Lung (tissue), 11 donors: ENCODE measurements at regions not wholly inside any gene's neighbourhood (a gene's known extent, or its start where the extent isn't known, plus 50 kb on each side); places are given as distances from the start of the nearest gene placed in this dataset.
"Not testable (repeated sequence)": the region's sequence is repeated elsewhere in the genome, so short reads cannot be mapped to it uniquely, and the experiment has no call there.

Experiments
- ATAC-seq: fragments of 200-7000 bp; cut with Tn5 transposase; one replicate; pipeline ENCODE4 v1.9.1; 2020; ENCODE audit warnings: moderate number of reproducible peaks; ENCODE audit not compliant: insufficient read depth, low FRiP score
- DNase-seq, 3 donors: peaks; one replicate each; pipeline ENCODE4 v3.0.0-alpha.2; 2013 to 2017
- H3K27ac ChIP-seq, 2 donors: one replicate each; pipeline ENCODE4 v1.5.1; 2013; ENCODE audit warnings: mild to moderate bottlenecking in 2 of 2, moderate library complexity in 2 of 2, control low read depth in 1 of 2, inconsistent platforms in 1 of 2, low read depth in 1 of 2, low read length in 1 of 2
- H3K27me3 ChIP-seq, 3 donors: one replicate each; pipeline ENCODE4 v1.5.1; 2013; ENCODE audit warnings: low read length in 2 of 3; ENCODE audit not compliant: control insufficient read depth in 3 of 3, insufficient read depth in 3 of 3
- H3K36me3 ChIP-seq, 4 donors: one replicate each; pipeline ENCODE4 v1.5.1; 2013; ENCODE audit warnings: low read length in 4 of 4, mild to moderate bottlenecking in 1 of 4, moderate library complexity in 1 of 4; ENCODE audit not compliant: control insufficient read depth in 4 of 4, insufficient read depth in 4 of 4
- H3K4me1 ChIP-seq, 5 donors: one replicate each; pipeline ENCODE4 v1.5.1; 2013; ENCODE audit warnings: low read length in 5 of 5, mild to moderate bottlenecking in 2 of 5, moderate library complexity in 1 of 5; ENCODE audit not compliant: control insufficient read depth in 5 of 5, insufficient read depth in 5 of 5
- H3K4me3 ChIP-seq: one replicate; pipeline ENCODE4 v1.5.1; 2013; ENCODE audit warnings: mild to moderate bottlenecking, control low read depth, moderate library complexity
- H3K9ac ChIP-seq, 2 donors: one replicate each; pipeline ENCODE4 v1.5.1; 2013; ENCODE audit warnings: low read length in 2 of 2, control low read depth in 1 of 2; ENCODE audit not compliant: insufficient read depth in 1 of 2
- H3K9me3 ChIP-seq, 4 donors: one replicate each; pipeline ENCODE4 v1.5.1; 2013; ENCODE audit warnings: low read length in 3 of 4, mild to moderate bottlenecking in 1 of 4, moderate library complexity in 1 of 4; ENCODE audit not compliant: control insufficient read depth in 4 of 4, insufficient read depth in 3 of 4
- WGBS, 2 donors: extraction: QIAGEN DNeasy Blood & Tissue Kit; methylation state at CpG; one replicate each; pipeline ENCODE4 v1.1.7; 2013; 5-methylcytosine and 5-hydroxymethylcytosine counted together
- TF ChIP-seq, protein P1 (sequence below): IDR thresholded peaks from 2 replicates; pipeline ENCODE4 v1.5.1; 2012; ENCODE audit warnings: mild to moderate bottlenecking; ENCODE audit errors: control extremely low read depth, extremely low read depth
- donor health status: control.
- donor health status: control.
- donor health status: Bipolar disorder and iron deficiency.
- donor health status: healthy.
- donor health status: DM: yes; HTN: yes; CAD: no.

DNA sequence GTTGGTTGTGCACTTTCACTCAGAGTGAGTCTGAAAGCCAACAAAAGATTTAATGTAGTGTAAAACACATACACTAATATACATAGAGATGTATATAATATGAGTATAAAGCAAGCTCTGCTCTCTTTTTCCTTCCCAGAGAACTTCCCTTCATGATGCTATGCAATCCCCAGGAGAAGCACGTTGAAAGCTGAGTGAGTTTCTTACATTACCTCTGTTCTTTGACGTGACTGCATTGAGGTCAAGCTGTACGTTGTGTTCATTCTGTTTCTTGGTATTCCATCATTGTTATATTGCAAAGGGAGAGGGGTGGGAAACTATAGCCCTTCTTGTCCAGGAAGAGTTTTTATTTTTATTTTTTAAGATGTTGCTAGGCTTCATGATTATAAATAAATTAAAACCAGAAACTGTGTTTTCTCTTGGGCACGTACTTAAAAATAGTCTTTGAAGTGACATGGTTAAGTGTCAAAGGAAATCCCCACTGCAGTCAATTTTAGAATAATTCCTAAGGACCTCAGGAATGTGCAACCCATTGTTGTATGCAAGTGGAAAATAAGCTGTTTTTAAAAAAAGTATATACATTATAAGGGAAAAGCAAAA is 651.0 kb downstream of the CD109 start:
- Histone ChIP-seq H3K36me3 (no peaks in the 10 kb centered on the region), H3K27me3 (no peaks in the 10 kb centered on the region), H3K9me3 (no peaks in the 10 kb centered on the region), H3K4me1 (no peaks in the 10 kb centered on the region), H3K4me3 (no peak overlapping the region), H3K9ac (no peak overlapping the region), H3K27ac (no peak overlapping the region)
- DNase-seq (no peak), ATAC-seq (no peak)
- WGBS, 2 donors: 57 to 73% methylated on average over 4 of the region's 4 CpGs
- TF ChIP-seq, protein P1, sequence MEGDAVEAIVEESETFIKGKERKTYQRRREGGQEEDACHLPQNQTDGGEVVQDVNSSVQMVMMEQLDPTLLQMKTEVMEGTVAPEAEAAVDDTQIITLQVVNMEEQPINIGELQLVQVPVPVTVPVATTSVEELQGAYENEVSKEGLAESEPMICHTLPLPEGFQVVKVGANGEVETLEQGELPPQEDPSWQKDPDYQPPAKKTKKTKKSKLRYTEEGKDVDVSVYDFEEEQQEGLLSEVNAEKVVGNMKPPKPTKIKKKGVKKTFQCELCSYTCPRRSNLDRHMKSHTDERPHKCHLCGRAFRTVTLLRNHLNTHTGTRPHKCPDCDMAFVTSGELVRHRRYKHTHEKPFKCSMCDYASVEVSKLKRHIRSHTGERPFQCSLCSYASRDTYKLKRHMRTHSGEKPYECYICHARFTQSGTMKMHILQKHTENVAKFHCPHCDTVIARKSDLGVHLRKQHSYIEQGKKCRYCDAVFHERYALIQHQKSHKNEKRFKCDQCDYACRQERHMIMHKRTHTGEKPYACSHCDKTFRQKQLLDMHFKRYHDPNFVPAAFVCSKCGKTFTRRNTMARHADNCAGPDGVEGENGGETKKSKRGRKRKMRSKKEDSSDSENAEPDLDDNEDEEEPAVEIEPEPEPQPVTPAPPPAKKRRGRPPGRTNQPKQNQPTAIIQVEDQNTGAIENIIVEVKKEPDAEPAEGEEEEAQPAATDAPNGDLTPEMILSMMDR: no peak

DNA sequence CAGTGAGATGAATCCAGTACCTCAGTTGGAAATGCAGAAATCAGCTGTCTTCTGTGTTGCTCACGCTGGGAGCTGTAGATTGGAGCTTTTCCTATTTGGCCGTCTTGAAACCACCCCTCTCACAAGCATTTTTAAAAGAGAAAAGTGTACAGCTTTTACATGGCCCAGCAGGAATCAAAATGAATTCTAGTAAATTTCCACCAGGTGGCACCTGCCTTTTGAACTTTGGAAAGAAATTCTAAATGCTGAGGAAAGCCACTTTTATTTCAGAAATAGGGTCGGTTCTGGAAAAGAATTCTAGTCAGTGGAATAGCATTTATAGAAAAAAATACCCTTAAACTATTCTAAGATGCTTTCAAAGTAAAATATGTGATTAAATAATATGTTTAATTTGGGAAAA is 647.8 kb downstream of the CD109 start:
- no peak for ATAC-seq
- H3K4me1 ChIP-seq: no peaks in the 10 kb centered on the region
- peak in 1 of 3 donors; percentile 3 for DNase-seq
- no peaks in the 10 kb centered on the region for H3K36me3 ChIP-seq
- no peaks in the 10 kb centered on the region for H3K27me3 ChIP-seq
- no peaks in the 10 kb centered on the region for H3K9me3 ChIP-seq
- TF ChIP-seq, protein P1: no peak
- H3K27ac ChIP-seq: no peak overlapping the region
- H3K4me3 ChIP-seq: no peak overlapping the region
- WGBS, 2 donors: 66 to 75% methylated on average over 3 of the region's 3 CpGs
- H3K9ac ChIP-seq: no peak overlapping the region

GRCh38 chr6:74343321-74343720 is 647.3 kb downstream of the CD109 start:
- H3K9ac ChIP-seq, H3K4me1 ChIP-seq, H3K9me3 ChIP-seq, H3K27me3 ChIP-seq, H3K36me3 ChIP-seq, DNase-seq, ATAC-seq, H3K4me3 ChIP-seq, H3K27ac ChIP-seq: not testable (repeated sequence)
- WGBS, 2 donors: 80 to 90% methylated on average over 6 of the region's 6 CpGs

DNA sequence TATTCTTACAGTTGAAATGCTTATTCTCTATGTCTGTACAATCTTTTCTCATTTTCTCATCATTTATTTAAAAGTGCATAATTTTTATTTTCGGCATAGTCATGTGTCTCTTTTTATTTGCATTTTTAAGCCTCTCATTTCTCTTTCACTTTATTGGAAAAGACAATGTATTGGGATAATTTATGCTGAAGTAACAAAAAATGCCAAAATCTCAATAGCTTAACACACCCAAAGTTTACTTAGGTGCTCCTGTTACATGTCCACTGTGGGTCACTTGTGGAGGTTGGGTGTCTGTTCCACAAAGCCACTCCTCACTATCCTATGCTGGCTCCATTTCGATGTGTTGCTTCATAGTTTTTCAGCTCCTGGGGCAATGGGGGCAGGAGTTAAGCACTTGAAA is 638.7 kb downstream of the CD109 start:
- ATAC-seq: no peak
- no peak for DNase-seq
- no peak overlapping the region for H3K9ac ChIP-seq
- TF ChIP-seq, protein P1: no peak
- H3K36me3 ChIP-seq: no peaks in the 10 kb centered on the region
- H3K9me3 ChIP-seq: peaks cover 0 to 1% (median 0%) of the 10 kb centered on the region in 4 donors
- no peaks in the 10 kb centered on the region for H3K4me1 ChIP-seq
- no peak overlapping the region for H3K27ac ChIP-seq
- WGBS, 2 donors: 84 to 92% methylated on average over 2 of the region's 2 CpGs
- H3K27me3 ChIP-seq: no peaks in the 10 kb centered on the region
- no peak overlapping the region for H3K4me3 ChIP-seq
